Activated CD4-positive, alpha-beta memory T cell treated with anti-CD3 and anti-CD28 coated beads for 36 hours (primary cell): ENCODE measurements at regions not wholly inside any gene's neighbourhood (a gene's known extent, or its start where the extent isn't known, plus 50 kb on each side); places are given as distances from the start of the nearest gene placed in this dataset.

Source experiments
- CTCF ChIA-PET: fragments of 350-600 bp; sonication (Branson Sonifier 250); formaldehyde crosslinking; loops from one replicate; lab custom pipeline; 2021; ENCODE audit warnings: antibody characterized with exemption, inconsistent platforms; lab: Charles Lee
- POLR2A ChIA-PET: fragments of 350-600 bp; sonication (Branson Sonifier 250); formaldehyde crosslinking; loops from one replicate; lab custom pipeline; 2021; ENCODE audit warnings: antibody characterized with exemption; lab: Charles Lee
- DNase-seq: peaks from one replicate; pipeline ENCODE4 v3.0.0-alpha.2; 2020
- H3K27ac Mint-ChIP-seq: one replicate; pipeline ENCODE4 v1.8.0; 2021; ENCODE audit warnings: mixed read lengths
- H3K27me3 Mint-ChIP-seq: one replicate; pipeline ENCODE4 v1.8.0; 2021; ENCODE audit warnings: mixed read lengths
- H3K36me3 Mint-ChIP-seq: one replicate; pipeline ENCODE4 v1.8.0; 2021; ENCODE audit warnings: mixed read lengths
- H3K4me1 Mint-ChIP-seq: one replicate; pipeline ENCODE4 v1.8.0; 2021; ENCODE audit warnings: low read depth, mixed read lengths
- H3K4me3 Mint-ChIP-seq: one replicate; pipeline ENCODE4 v1.8.0; 2021; ENCODE audit warnings: mild to moderate bottlenecking, mixed read lengths
- H3K9me3 Mint-ChIP-seq: one replicate; pipeline ENCODE4 v1.8.0; 2021; ENCODE audit warnings: mixed read lengths
- intact Hi-C: fragments of 100-400 bp; cut with micrococcal nuclease; formaldehyde crosslinking; loops from one replicate; pipeline ENCODE4 v1.15.1; 2023

GRCh38 chr12:45580356-45580969 is 149.0 kb upstream of the ARID2 start:
- Mint-ChIP-seq H3K36me3 (no peaks in the 10 kb centered on the region), H3K4me3 (no peak overlapping the region), H3K4me1 (no peaks in the 10 kb centered on the region), H3K9me3 (no peaks in the 10 kb centered on the region), H3K27me3 (peaks cover 4% of the 10 kb centered on the region), H3K27ac (no peak overlapping the region)
- DNase-seq = no peak
- ChIA-PET POLR2A (no interaction called here), CTCF (interaction anchor here (0.7 kb wide), 1 partner anchor 37 kb away, joined by 3 read pairs; no protein-coding TSS in a partner anchor)
- intact Hi-C loops = loop anchor here (5.0 kb wide), 1 partner anchor 147 kb away; the partner anchor contains the start of gene ARID2

- Mint-ChIP-seq H3K4me3 (no peak overlapping the region), H3K36me3 (no peaks in the 10 kb centered on the region), H3K27me3 (peaks cover 4% of the 10 kb centered on the region), H3K9me3 (no peaks in the 10 kb centered on the region), H3K27ac (no peak overlapping the region), H3K4me1 (no peaks in the 10 kb centered on the region)
- POLR2A ChIA-PET = no interaction called here
- DNase-seq = no peak
- CTCF ChIA-PET = interaction anchor here (0.7 kb wide), 1 partner anchor 37 kb away, joined by 3 read pairs; no protein-coding TSS in a partner anchor
- intact Hi-C loops = loop anchor here (5.0 kb wide), 1 partner anchor 146 kb away; the partner anchor contains the start of gene ARID2
Measured at GRCh38 chr12:45581112-45581511, 148.4 kb upstream of the ARID2 start.

GRCh38 chr12:45582536-45582935 is 147.0 kb upstream of the ARID2 start:
- no peak overlapping the region for H3K27ac Mint-ChIP-seq
- no peak overlapping the region for H3K4me3 Mint-ChIP-seq
- no peaks in the 10 kb centered on the region for H3K36me3 Mint-ChIP-seq
- DNase-seq = no peak
- CTCF ChIA-PET = no interaction called here
- no peaks in the 10 kb centered on the region for H3K9me3 Mint-ChIP-seq
- H3K27me3 Mint-ChIP-seq = peaks cover 4% of the 10 kb centered on the region
- no peaks in the 10 kb centered on the region for H3K4me1 Mint-ChIP-seq
- POLR2A ChIA-PET = interaction anchor here (0.7 kb wide), 1 partner anchor 8 kb away, joined by 3 read pairs; no protein-coding TSS in a partner anchor
- intact Hi-C loops = loop anchor here (5.0 kb wide), 1 partner anchor 145 kb away; the partner anchor contains the start of gene ARID2

DNA sequence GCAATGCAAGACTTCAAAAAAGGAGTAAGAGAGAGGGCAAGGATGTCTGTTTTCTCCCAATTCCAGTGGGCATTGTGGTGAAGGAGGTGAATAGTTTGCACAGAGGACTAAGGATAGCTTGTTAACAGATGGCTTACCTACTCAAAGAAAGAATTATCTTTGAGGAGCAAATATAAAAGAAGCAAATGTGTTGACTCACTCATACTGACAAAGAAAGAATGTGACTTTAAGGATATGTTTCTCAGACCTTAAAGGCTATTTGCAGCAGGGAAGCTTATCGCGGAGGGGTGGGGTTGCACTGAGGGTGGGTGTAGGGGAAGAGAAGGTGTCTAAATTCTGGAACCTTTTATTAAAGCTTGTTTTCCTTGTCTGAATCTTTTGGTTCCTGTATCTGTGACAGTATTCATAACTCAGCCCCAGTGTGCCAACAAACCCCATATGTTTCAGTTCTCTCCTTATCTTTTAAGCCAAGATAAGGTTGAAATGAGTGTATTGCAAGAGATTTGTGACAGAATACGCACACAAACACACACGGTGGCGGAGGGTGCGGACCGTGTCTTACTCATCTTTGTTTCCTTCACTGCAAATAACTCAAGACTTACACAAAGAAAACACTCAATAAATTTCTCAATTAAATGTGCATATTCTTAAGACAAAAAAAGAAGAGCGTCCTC is 146.4 kb upstream of the ARID2 start:
- no peaks in the 10 kb centered on the region for H3K36me3 Mint-ChIP-seq
- ChIA-PET CTCF (no interaction called here), POLR2A (interaction anchor here (0.7 kb wide), 1 partner anchor 8 kb away, joined by 3 read pairs; no protein-coding TSS in a partner anchor)
- H3K27ac Mint-ChIP-seq = no peak overlapping the region
- peaks cover 4% of the 10 kb centered on the region for H3K27me3 Mint-ChIP-seq
- no peak overlapping the region for H3K4me3 Mint-ChIP-seq
- DNase-seq = no peak
- intact Hi-C loops = loop anchor here (5.0 kb wide), 1 partner anchor 144 kb away; the partner anchor contains the start of gene ARID2
- H3K9me3 Mint-ChIP-seq = no peaks in the 10 kb centered on the region
- H3K4me1 Mint-ChIP-seq = no peaks in the 10 kb centered on the region

DNA sequence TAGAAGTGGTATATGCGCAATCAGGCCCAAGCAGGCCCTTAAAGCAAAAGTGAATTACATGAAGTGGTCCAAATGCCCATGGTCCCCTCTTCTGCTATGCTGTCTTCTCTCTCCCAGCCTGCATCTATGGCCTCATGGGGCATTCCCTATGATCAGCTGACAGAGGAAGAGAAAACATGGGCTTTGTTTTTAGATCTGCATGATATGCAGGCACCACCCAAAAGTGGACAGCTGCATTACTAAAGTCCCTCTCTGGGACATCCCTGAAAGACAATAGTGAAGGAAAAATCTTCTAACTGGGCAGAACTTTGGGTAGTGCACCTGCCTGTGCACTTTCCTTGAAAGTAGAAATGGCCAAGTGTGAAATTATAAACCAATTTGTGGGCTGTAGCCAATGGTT is 145.2 kb upstream of the ARID2 start:
- no peak overlapping the region for H3K4me3 Mint-ChIP-seq
- DNase-seq = no peak
- H3K27me3 Mint-ChIP-seq = peaks cover 4% of the 10 kb centered on the region
- H3K9me3 Mint-ChIP-seq = no peaks in the 10 kb centered on the region
- H3K36me3 Mint-ChIP-seq = no peaks in the 10 kb centered on the region
- CTCF ChIA-PET = no interaction called here
- H3K4me1 Mint-ChIP-seq = no peaks in the 10 kb centered on the region
- POLR2A ChIA-PET = no interaction called here
- no peak overlapping the region for H3K27ac Mint-ChIP-seq
- intact Hi-C loops = loop anchor here (5.0 kb wide), 1 partner anchor 143 kb away; the partner anchor contains the start of gene ARID2

- CTCF ChIA-PET = no interaction called here
Measured at GRCh38 chr12:45585522-45586230, 143.8 kb upstream of the ARID2 start.

GRCh38 chr12:45586486-45586885 is 143.0 kb upstream of the ARID2 start:
- no peak overlapping the region for H3K27ac Mint-ChIP-seq
- ChIA-PET CTCF (no interaction called here), POLR2A (no interaction called here)
- no peaks in the 10 kb centered on the region for H3K36me3 Mint-ChIP-seq
- H3K4me3 Mint-ChIP-seq = no peak overlapping the region
- H3K9me3 Mint-ChIP-seq = no peaks in the 10 kb centered on the region
- no peaks in the 10 kb centered on the region for H3K4me1 Mint-ChIP-seq
- intact Hi-C loops = no loop called here
- no peak for DNase-seq
- no peaks in the 10 kb centered on the region for H3K27me3 Mint-ChIP-seq

More at GRCh38 chr12:45585522-45586230, 143.8 kb upstream of the ARID2 start:
- intact Hi-C loops = no loop called here
- Mint-ChIP-seq H3K9me3 (no peaks in the 10 kb centered on the region), H3K27me3 (peaks cover 4% of the 10 kb centered on the region), H3K4me3 (no peak overlapping the region), H3K27ac (no peak overlapping the region), H3K4me1 (no peaks in the 10 kb centered on the region), H3K36me3 (no peaks in the 10 kb centered on the region)
- no peak for DNase-seq
- POLR2A ChIA-PET = no interaction called here

DNA sequence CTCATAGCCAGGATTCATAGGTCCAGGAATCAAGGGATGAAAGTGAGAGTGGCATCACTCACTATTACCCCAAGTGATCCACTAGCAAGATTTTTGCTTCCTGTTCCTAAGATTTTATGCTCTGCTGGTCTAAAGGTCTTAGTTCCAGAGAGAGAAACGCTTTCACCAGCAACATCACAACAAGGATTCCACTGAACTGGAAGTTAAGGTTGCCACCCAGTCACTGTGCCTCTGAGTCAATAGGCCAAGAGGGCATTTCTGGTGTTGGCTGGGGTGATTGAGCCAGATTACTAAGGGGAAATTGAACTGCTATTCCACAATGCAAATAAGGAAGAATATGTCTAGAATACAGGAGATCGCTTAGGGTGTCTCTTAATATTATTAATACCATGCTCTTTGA is 142.5 kb upstream of the ARID2 start:
- H3K4me1 Mint-ChIP-seq = no peaks in the 10 kb centered on the region
- no peaks in the 10 kb centered on the region for H3K27me3 Mint-ChIP-seq
- H3K9me3 Mint-ChIP-seq = no peaks in the 10 kb centered on the region
- CTCF ChIA-PET = no interaction called here
- POLR2A ChIA-PET = no interaction called here
- intact Hi-C loops = no loop called here
- no peak for DNase-seq
- no peak overlapping the region for H3K27ac Mint-ChIP-seq
- H3K36me3 Mint-ChIP-seq = no peaks in the 10 kb centered on the region
- no peak overlapping the region for H3K4me3 Mint-ChIP-seq

DNA sequence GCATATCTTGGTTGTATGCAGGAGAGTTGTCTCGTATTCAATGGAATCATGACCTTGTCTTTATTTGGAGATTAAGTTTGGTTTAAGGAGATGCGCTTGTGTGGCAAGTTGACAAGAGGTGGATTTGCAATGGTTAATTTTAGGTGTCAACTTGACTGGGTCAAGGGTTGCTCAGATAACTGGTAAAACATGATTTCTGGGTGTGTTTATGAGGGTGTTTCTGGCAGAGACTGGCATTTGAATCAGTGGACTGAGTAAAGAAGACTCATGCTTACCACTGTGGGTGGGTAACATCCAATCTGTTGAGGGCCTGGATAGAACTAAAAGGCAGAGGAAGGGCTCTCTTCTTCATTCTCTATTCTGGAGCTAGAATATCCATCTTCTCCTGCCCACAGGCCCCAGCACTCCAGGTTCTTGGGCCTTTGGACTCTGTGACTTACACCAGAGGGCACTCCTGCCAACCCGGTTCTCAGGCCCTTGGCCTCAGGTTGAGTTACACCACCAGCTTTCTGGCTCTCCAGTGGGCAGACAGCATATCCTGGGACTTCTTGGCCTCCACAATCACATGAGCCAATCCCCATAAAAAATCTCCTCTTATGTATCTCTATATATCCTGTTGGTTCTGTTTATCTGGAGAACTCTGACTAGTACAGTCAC is 141.5 kb upstream of the ARID2 start:
- no peaks in the 10 kb centered on the region for H3K27me3 Mint-ChIP-seq

GRCh38 chr12:45590646-45591045 is 138.9 kb upstream of the ARID2 start:
- ChIA-PET POLR2A (interaction anchor here (0.6 kb wide), 1 partner anchor 8 kb away, joined by 3 read pairs; no protein-coding TSS in a partner anchor), CTCF (no interaction called here)
- H3K27me3 Mint-ChIP-seq = no peaks in the 10 kb centered on the region
- no peaks in the 10 kb centered on the region for H3K4me1 Mint-ChIP-seq
- DNase-seq = no peak
- H3K4me3 Mint-ChIP-seq = no peak overlapping the region
- no peaks in the 10 kb centered on the region for H3K36me3 Mint-ChIP-seq
- no peaks in the 10 kb centered on the region for H3K9me3 Mint-ChIP-seq
- H3K27ac Mint-ChIP-seq = no peak overlapping the region
- intact Hi-C loops = no loop called here

More for the DNA sequence above, 141.5 kb upstream of the ARID2 start:
- CTCF ChIA-PET = no interaction called here
- POLR2A ChIA-PET = no interaction called here
- intact Hi-C loops = no loop called here
- H3K27ac Mint-ChIP-seq = no peak overlapping the region
- H3K4me3 Mint-ChIP-seq = no peak overlapping the region
- no peaks in the 10 kb centered on the region for H3K9me3 Mint-ChIP-seq
- H3K36me3 Mint-ChIP-seq = no peaks in the 10 kb centered on the region
- no peak for DNase-seq
- H3K4me1 Mint-ChIP-seq = no peaks in the 10 kb centered on the region

DNA sequence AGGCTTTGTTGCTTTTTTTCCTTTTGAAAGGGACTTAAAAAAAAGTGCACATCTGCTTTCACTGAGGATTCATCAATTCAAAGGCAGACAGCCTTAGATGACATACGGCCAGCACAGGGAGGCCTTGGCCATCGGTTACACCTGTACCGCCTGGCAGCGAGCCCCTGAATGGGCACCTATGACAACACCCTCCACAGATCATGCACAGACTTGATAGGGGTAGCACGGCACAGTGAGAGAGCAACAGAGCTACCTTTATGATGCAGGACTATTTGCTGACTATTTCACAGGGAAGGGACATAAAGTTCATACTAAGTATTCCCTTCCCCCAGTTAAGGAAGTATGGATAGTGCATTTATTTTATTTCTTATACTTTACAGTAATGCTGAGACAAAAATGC is 137.9 kb upstream of the ARID2 start:
- no peak overlapping the region for H3K27ac Mint-ChIP-seq
- no peaks in the 10 kb centered on the region for H3K4me1 Mint-ChIP-seq
- DNase-seq = no peak
- no peaks in the 10 kb centered on the region for H3K36me3 Mint-ChIP-seq
- H3K27me3 Mint-ChIP-seq = no peaks in the 10 kb centered on the region
- no peak overlapping the region for H3K4me3 Mint-ChIP-seq
- ChIA-PET CTCF (no interaction called here), POLR2A (no interaction called here)
- intact Hi-C loops = no loop called here
- no peaks in the 10 kb centered on the region for H3K9me3 Mint-ChIP-seq

GRCh38 chr12:45596366-45596765 is 133.1 kb upstream of the ARID2 start:
- H3K9me3 Mint-ChIP-seq = no peaks in the 10 kb centered on the region
- intact Hi-C loops = no loop called here

More at GRCh38 chr12:45596366-45596765, 133.1 kb upstream of the ARID2 start:
- ChIA-PET CTCF (no interaction called here), POLR2A (no interaction called here)
- H3K4me1 Mint-ChIP-seq = no peaks in the 10 kb centered on the region
- H3K27me3 Mint-ChIP-seq = peaks cover 1% of the 10 kb centered on the region
- DNase-seq = no peak
- H3K36me3 Mint-ChIP-seq = no peaks in the 10 kb centered on the region
- no peak overlapping the region for H3K4me3 Mint-ChIP-seq
- H3K27ac Mint-ChIP-seq = no peak overlapping the region
